ENCODE measurements at regions not wholly inside any gene's neighbourhood (a gene's known extent, or its start where the extent isn't known, plus 50 kb on each side); places are given as distances from the start of the nearest gene placed in this dataset.

DNA sequence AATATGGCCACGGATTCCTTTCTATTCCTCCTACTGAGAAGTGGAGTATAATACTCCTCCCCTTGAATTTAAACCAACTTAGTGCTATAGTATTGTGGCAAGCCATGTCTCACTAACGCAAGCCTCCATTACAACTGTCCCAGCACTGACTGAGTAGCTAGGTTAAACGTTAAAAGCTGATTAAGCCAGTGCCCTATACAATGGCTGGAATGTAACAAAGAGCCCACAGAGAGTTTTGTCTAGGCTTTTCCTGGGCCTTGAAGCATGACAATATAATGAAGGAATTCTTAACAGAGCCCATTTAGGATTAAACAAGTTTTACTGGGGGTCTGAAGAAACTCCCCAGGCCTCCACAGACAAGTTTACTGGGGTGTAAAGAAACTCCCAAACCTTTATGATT lies 254.5 kb upstream of the DACH1 start:
- ChIA-PET CTCF (no interaction called here), RAD21 (ENCODE audit: low non-redundant PET in 1 of 2, low total read pairs in 2 of 2, uncharacterized antibody in 2 of 2, unreplicated experiment in 2 of 2) (no interaction called here)
- no peak overlapping the region for H2AFZ ChIP-seq (ENCODE audit: low read depth, low read length, poor library complexity, severe bottlenecking)

More for the DNA sequence above, 254.5 kb upstream of the DACH1 start:
- ATAC-seq (no peak), DNase-seq (ENCODE audit: low read depth, low spot score) (no peak)
- no peaks in the 10 kb centered on the region; a peak in 1 of 4 replicates for H3K9me3 ChIP-seq (ENCODE audit: control insufficient read depth in 1 of 2, insufficient read depth in 1 of 2, low read depth in 1 of 2, low read length in 2 of 2)
- no peaks in the 10 kb centered on the region for H3K36me3 ChIP-seq (ENCODE audit: control insufficient read depth in 1 of 2, insufficient read depth in 2 of 2, low read length in 2 of 2)
- TF ChIP-seq, protein P1, sequence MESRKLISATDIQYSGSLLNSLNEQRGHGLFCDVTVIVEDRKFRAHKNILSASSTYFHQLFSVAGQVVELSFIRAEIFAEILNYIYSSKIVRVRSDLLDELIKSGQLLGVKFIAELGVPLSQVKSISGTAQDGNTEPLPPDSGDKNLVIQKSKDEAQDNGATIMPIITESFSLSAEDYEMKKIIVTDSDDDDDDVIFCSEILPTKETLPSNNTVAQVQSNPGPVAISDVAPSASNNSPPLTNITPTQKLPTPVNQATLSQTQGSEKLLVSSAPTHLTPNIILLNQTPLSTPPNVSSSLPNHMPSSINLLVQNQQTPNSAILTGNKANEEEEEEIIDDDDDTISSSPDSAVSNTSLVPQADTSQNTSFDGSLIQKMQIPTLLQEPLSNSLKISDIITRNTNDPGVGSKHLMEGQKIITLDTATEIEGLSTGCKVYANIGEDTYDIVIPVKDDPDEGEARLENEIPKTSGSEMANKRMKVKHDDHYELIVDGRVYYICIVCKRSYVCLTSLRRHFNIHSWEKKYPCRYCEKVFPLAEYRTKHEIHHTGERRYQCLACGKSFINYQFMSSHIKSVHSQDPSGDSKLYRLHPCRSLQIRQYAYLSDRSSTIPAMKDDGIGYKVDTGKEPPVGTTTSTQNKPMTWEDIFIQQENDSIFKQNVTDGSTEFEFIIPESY (IDR thresholded peaks at IDR 0.05; ENCODE audit: extremely low read depth, insufficient replicate concordance, low read length), result no peak
- no peak for TF ChIP-seq ELF1 (IDR thresholded peaks at IDR 0.05; ENCODE audit: borderline replicate concordance, low read depth)
- no peak for TF ChIP-seq TCF7L2 (IDR thresholded peaks at IDR 0.05; ENCODE audit: borderline replicate concordance, extremely low read depth, insufficient read depth, insufficient read length)
- TF ChIP-seq ZNF274 (IDR thresholded peaks at IDR 0.05; ENCODE audit: low read depth, low read length), result no peak
- no peak for TF ChIP-seq POLR2A (IDR thresholded peaks at IDR 0.05; ENCODE audit: borderline replicate concordance, extremely low read depth, insufficient read depth, insufficient read length)
- no peak for TF ChIP-seq FOSL1 (IDR thresholded peaks at IDR 0.05; ENCODE audit: low read depth)
- TF ChIP-seq EZH2 (IDR thresholded peaks at IDR 0.05), result no peak
- TF ChIP-seq CBX3 (IDR thresholded peaks at IDR 0.05; ENCODE audit: low read depth), result no peak
- TF ChIP-seq SRF (IDR thresholded peaks at IDR 0.05; ENCODE audit: low read depth), result no peak
- TF ChIP-seq SP1 (IDR thresholded peaks at IDR 0.05; ENCODE audit: low read depth), result no peak
- TF ChIP-seq EZH2phosphoT487 (IDR thresholded peaks at IDR 0.05; ENCODE audit: borderline replicate concordance), result no peak
- TF ChIP-seq SIN3A (IDR thresholded peaks at IDR 0.05; ENCODE audit: low read depth), result no peak
- no peak for TF ChIP-seq EGR1 (IDR thresholded peaks at IDR 0.05; ENCODE audit: low read depth)
- TF ChIP-seq, protein P2, sequence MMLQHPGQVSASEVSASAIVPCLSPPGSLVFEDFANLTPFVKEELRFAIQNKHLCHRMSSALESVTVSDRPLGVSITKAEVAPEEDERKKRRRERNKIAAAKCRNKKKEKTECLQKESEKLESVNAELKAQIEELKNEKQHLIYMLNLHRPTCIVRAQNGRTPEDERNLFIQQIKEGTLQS (IDR thresholded peaks at IDR 0.05), result no peak
- TF ChIP-seq, protein P3, sequence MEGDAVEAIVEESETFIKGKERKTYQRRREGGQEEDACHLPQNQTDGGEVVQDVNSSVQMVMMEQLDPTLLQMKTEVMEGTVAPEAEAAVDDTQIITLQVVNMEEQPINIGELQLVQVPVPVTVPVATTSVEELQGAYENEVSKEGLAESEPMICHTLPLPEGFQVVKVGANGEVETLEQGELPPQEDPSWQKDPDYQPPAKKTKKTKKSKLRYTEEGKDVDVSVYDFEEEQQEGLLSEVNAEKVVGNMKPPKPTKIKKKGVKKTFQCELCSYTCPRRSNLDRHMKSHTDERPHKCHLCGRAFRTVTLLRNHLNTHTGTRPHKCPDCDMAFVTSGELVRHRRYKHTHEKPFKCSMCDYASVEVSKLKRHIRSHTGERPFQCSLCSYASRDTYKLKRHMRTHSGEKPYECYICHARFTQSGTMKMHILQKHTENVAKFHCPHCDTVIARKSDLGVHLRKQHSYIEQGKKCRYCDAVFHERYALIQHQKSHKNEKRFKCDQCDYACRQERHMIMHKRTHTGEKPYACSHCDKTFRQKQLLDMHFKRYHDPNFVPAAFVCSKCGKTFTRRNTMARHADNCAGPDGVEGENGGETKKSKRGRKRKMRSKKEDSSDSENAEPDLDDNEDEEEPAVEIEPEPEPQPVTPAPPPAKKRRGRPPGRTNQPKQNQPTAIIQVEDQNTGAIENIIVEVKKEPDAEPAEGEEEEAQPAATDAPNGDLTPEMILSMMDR (IDR thresholded peaks at IDR 0.05 in 2 of 3, conservative IDR thresholded peaks at IDR 0.05 in 1 of 3; ENCODE audit: borderline replicate concordance in 1 of 3, insufficient read depth in 1 of 3, low read depth in 2 of 3, low read length in 2 of 3), result no peak
- no peak for TF ChIP-seq ZFX (IDR thresholded peaks at IDR 0.05)
- no peak for TF ChIP-seq RAD21 (IDR thresholded peaks at IDR 0.05; ENCODE audit: low read depth)
- no peaks in the 10 kb centered on the region for H3K4me1 ChIP-seq (ENCODE audit: control insufficient read depth in 1 of 2, insufficient read depth in 2 of 2, low read length in 2 of 2)
- H3K27me3 ChIP-seq (ENCODE audit: insufficient read depth, low read length), result no peaks in the 10 kb centered on the region
- intact Hi-C loops (cut with micrococcal nuclease), result no loop called here
- no TSS peak for BruUV-seq (replicated peaks)
- no peak overlapping the region for H3K4me2 ChIP-seq (ENCODE audit: low read length)
- H3K9me2 ChIP-seq (ENCODE audit: insufficient read depth), result no peaks in the 10 kb centered on the region
- H3K9ac ChIP-seq (ENCODE audit: low read length), result no peak overlapping the region
- no peak overlapping the region for H3K27ac ChIP-seq (ENCODE audit: low read depth, low read length)
- no peak overlapping the region for H3K4me3 ChIP-seq (replicated peaks in 1 of 2; ENCODE audit: low read depth in 1 of 2, low read length in 2 of 2)
- no peaks in the 10 kb centered on the region for H3K79me2 ChIP-seq (ENCODE audit: insufficient read depth, low read length)
- no peaks in the 10 kb centered on the region for H4K20me1 ChIP-seq (ENCODE audit: insufficient read depth)
- POLR2A ChIA-PET, result no interaction called here
